H1 (cell line): ENCODE measurements at regions not wholly inside any gene's neighbourhood (a gene's known extent, or its start where the extent isn't known, plus 50 kb on each side); places are given as distances from the start of the nearest gene placed in this dataset.
A peak's percentile ranks its signal among the peaks of the same experiment; 100 is the strongest.

Experiments
- CTCF ChIA-PET: fragments of 300-600 bp; sonication (Branson Sonifier 250); formaldehyde crosslinking; loops from one replicate; lab custom pipeline; 2021; ENCODE audit not compliant: partially characterized antibody; lab: Charles Lee
- POLR2A ChIA-PET: fragments of 300-600 bp; sonication (Branson Sonifier 250); formaldehyde crosslinking; loops from one replicate; lab custom pipeline; 2021; ENCODE audit warnings: inconsistent platforms; ENCODE audit not compliant: partially characterized antibody; lab: Charles Lee
- DNase-seq, 2 experiments: peaks; one replicate each; pipeline versions ENCODE4 v3.0.0 to v3.0.0-alpha.2; 2010 to 2022; ENCODE audit warnings: low spot score in 2 of 2, low read depth in 1 of 2, mixed read lengths in 1 of 2
- FAIRE-seq: peaks from 2 replicates; lab custom pipeline; 2011; peaks lifted over from hg19 to GRCh38; lab: Jason Lieb, UNC
- H2AFZ ChIP-seq: 2 replicates; pipeline ENCODE4 v1.8.1; 2012; ENCODE audit warnings: low read length, inconsistent platforms
- H2AK5ac ChIP-seq: 2 replicates; pipeline ENCODE4 v1.6.1; 2013; ENCODE audit warnings: low read depth, low read length
- H2BK120ac ChIP-seq: replicated peaks from 2 replicates; pipeline ENCODE3; 2013; ENCODE audit warnings: low read depth, low read length, inconsistent platforms
- H2BK12ac ChIP-seq: 2 replicates; pipeline ENCODE4 v1.6.1; 2013; ENCODE audit warnings: low read depth, low read length
- H2BK15ac ChIP-seq: 2 replicates; pipeline ENCODE4 v1.6.1; 2013; ENCODE audit warnings: low read length
- H2BK20ac ChIP-seq: 2 replicates; pipeline ENCODE4 v1.6.1; 2013; ENCODE audit warnings: low read length
- H2BK5ac ChIP-seq: 2 replicates; pipeline ENCODE4 v1.6.1; 2013; ENCODE audit warnings: low read depth, low read length
- H3K14ac ChIP-seq: 2 replicates; pipeline ENCODE4 v1.6.1; 2013; ENCODE audit warnings: inconsistent platforms; ENCODE audit not compliant: insufficient read length
- H3K18ac ChIP-seq: 2 replicates; pipeline ENCODE4 v1.6.1; 2013; ENCODE audit warnings: low read length; ENCODE audit errors: extremely low read depth
- H3K23ac ChIP-seq: 2 replicates; pipeline ENCODE4 v1.6.1; 2013; ENCODE audit warnings: inconsistent platforms; ENCODE audit not compliant: insufficient read length
- H3K23me2 ChIP-seq: 2 replicates; pipeline ENCODE4 v1.6.1; 2013; ENCODE audit warnings: low read depth, low read length
- H3K27ac ChIP-seq: 2 replicates; pipeline ENCODE4 v1.6.1; 2011; ENCODE audit warnings: low read depth, low read length, inconsistent platforms
- H3K27me3 ChIP-seq, 4 experiments: replicated peaks in 1 of 4; 1 replicate in 1 of 4; 2 replicates in 3 of 4; pipeline versions ENCODE4 v1.6.1 to v1.8.1; 2011 to 2013; ENCODE audit warnings: low read length in 3 of 4, mild to moderate bottlenecking in 3 of 4, inconsistent platforms in 2 of 4, mixed read lengths in 2 of 4, moderate library complexity in 1 of 4; ENCODE audit not compliant: control insufficient read depth in 3 of 4, insufficient read depth in 3 of 4; ENCODE audit errors: extremely low read depth in 1 of 4
- H3K36me3 ChIP-seq, 4 experiments: 2 replicates each; pipeline versions ENCODE4 v1.6.1 to v1.8.1; 2011 to 2013; ENCODE audit warnings: mild to moderate bottlenecking in 4 of 4, low read length in 3 of 4, moderate library complexity in 2 of 4, control low read depth in 1 of 4, inconsistent platforms in 1 of 4; ENCODE audit not compliant: insufficient read depth in 4 of 4, control insufficient read depth in 2 of 4
- H3K4ac ChIP-seq: replicated peaks from 2 replicates; pipeline ENCODE3; 2013; ENCODE audit warnings: low read length, low read depth, mixed read lengths, inconsistent platforms; ENCODE audit not compliant: insufficient read length
- H3K4me1 ChIP-seq, 4 experiments: replicated peaks in 1 of 4; 1 replicate in 1 of 4; 2 replicates in 3 of 4; pipeline versions ENCODE4 v1.6.1 to v1.8.1; 2011 to 2013; ENCODE audit warnings: low read length in 3 of 4, inconsistent platforms in 2 of 4, mixed read lengths in 1 of 4; ENCODE audit not compliant: insufficient read depth in 4 of 4, control insufficient read depth in 3 of 4
- H3K4me2 ChIP-seq, 2 experiments: 2 replicates each; pipeline versions ENCODE4 v1.6.1 to v1.8.1; 2011 to 2013; ENCODE audit warnings: low read depth in 2 of 2, low read length in 2 of 2, control low read depth in 1 of 2, inconsistent platforms in 1 of 2, mild to moderate bottlenecking in 1 of 2; ENCODE audit not compliant: insufficient read depth in 1 of 2
- H3K4me3 ChIP-seq, 4 experiments: fragments of 200-600, 300-600 bp in 1 of 4; sonication (generic), shearing (Covaris generic), sonication (Bioruptor Twin) in 1 of 4; 2 replicates each; pipeline versions ENCODE4 v1.5.1 to v1.8.1; 2011 to 2016; ENCODE audit warnings: low read length in 4 of 4, low read depth in 3 of 4, control low read depth in 2 of 4, inconsistent platforms in 2 of 4, mild to moderate bottlenecking in 2 of 4, mixed read lengths in 1 of 4, moderate library complexity in 1 of 4; ENCODE audit not compliant: insufficient read depth in 2 of 4; ENCODE audit errors: extremely low read depth in 1 of 4
- H3K56ac ChIP-seq: replicated peaks from 2 replicates; pipeline ENCODE3; 2013; ENCODE audit warnings: low read depth, mild to moderate bottlenecking, mixed read lengths, low read length, inconsistent platforms; ENCODE audit not compliant: insufficient read length
- H3K79me1 ChIP-seq: 2 replicates; pipeline ENCODE4 v1.6.1; 2013; ENCODE audit warnings: low read depth, low read length, control low read depth
- H3K79me2 ChIP-seq, 2 experiments: 2 replicates each; pipeline versions ENCODE4 v1.6.1 to v1.8.1; 2012 to 2013; ENCODE audit warnings: low read length in 2 of 2, mild to moderate bottlenecking in 2 of 2, inconsistent platforms in 1 of 2; ENCODE audit not compliant: insufficient read depth in 2 of 2, control insufficient read depth in 1 of 2
- H3K9ac ChIP-seq, 4 experiments: replicated peaks in 1 of 4; 1 replicate in 1 of 4; 2 replicates in 3 of 4; pipeline versions ENCODE4 v1.6.1 to v1.8.1; 2011 to 2013; ENCODE audit warnings: low read depth in 3 of 4, low read length in 3 of 4, control low read depth in 2 of 4, mild to moderate bottlenecking in 2 of 4, moderate library complexity in 2 of 4, inconsistent platforms in 1 of 4; ENCODE audit errors: extremely low read depth in 1 of 4
- H3K9me3 ChIP-seq, 2 experiments: 2 replicates each; pipeline versions ENCODE4 v1.6.1 to v1.8.1; 2012 to 2013; ENCODE audit warnings: mild to moderate bottlenecking in 2 of 2, moderate library complexity in 2 of 2, control low read depth in 1 of 2, inconsistent platforms in 1 of 2, low read depth in 1 of 2, low read length in 1 of 2, mixed read lengths in 1 of 2; ENCODE audit not compliant: insufficient read depth in 2 of 2
- H4K20me1 ChIP-seq, 2 experiments: replicated peaks in 1 of 2; 2 replicates each; pipeline versions ENCODE3 to v1.8.1; 2011 to 2013; ENCODE audit warnings: inconsistent platforms in 2 of 2, low read length in 2 of 2, mild to moderate bottlenecking in 1 of 2; ENCODE audit not compliant: insufficient read depth in 2 of 2, control insufficient read depth in 1 of 2
- H4K5ac ChIP-seq: 2 replicates; pipeline ENCODE4 v1.6.1; 2013; ENCODE audit warnings: low read length, low read depth, mixed read lengths, inconsistent platforms; ENCODE audit not compliant: insufficient read length
- H4K8ac ChIP-seq: 2 replicates; pipeline ENCODE4 v1.8.0; 2013; ENCODE audit warnings: mild to moderate bottlenecking, moderate library complexity, low read length, inconsistent platforms; ENCODE audit not compliant: insufficient read depth; ENCODE audit errors: extremely low read depth
- H4K91ac ChIP-seq: replicated peaks from 2 replicates; pipeline ENCODE3; 2013; ENCODE audit warnings: low read length, mixed read lengths, inconsistent platforms; ENCODE audit not compliant: insufficient read length
- CTBP2 ChIP-seq: IDR thresholded peaks from 2 replicates; pipeline ENCODE4 v1.7.0; 2011; ENCODE audit warnings: borderline replicate concordance, mild to moderate bottlenecking, moderate library complexity, mixed read lengths, low read length; ENCODE audit not compliant: insufficient read depth, insufficient read length
- EZH2 ChIP-seq: fragments of 200-600 bp; sonication (generic); IDR thresholded peaks from 2 replicates; pipeline ENCODE4 v1.7.1; 2012; ENCODE audit warnings: low read depth, mild to moderate bottlenecking, moderate library complexity, low read length, inconsistent platforms; ENCODE audit not compliant: severe bottlenecking
- HDAC2 ChIP-seq, 2 experiments: fragments of 300-600 bp in 1 of 2; sonication (generic) in 1 of 2; IDR thresholded peaks; 2 replicates each; pipeline ENCODE4 v1.6.1; 2011 to 2012; ENCODE audit warnings: low read depth in 2 of 2, low read length in 2 of 2, mild to moderate bottlenecking in 2 of 2, moderate library complexity in 2 of 2, borderline replicate concordance in 1 of 2, inconsistent platforms in 1 of 2
- HDAC6 ChIP-seq: IDR thresholded peaks from one replicate; pipeline ENCODE4 v1.7.1; 2012; ENCODE audit warnings: low read depth, mild to moderate bottlenecking, inconsistent platforms, low read length, moderate library complexity
- MAFK ChIP-seq: IDR thresholded peaks from 2 replicates; pipeline ENCODE4 v1.6.1; 2012; ENCODE audit warnings: low read depth, mild to moderate bottlenecking, improper control_type of control experiment, low read length
- NANOG ChIP-seq: IDR thresholded peaks from 2 replicates; pipeline ENCODE4 v1.6.1; 2011; ENCODE audit warnings: low read length, low read depth, mild to moderate bottlenecking, inconsistent platforms; ENCODE audit not compliant: insufficient read depth, poor library complexity, severe bottlenecking
- RAD21 ChIP-seq, 2 experiments: IDR thresholded peaks in 1 of 2; conservative IDR thresholded peaks in 1 of 2; 2 replicates each; pipeline ENCODE4 v1.6.1; 2011; ENCODE audit warnings: low read depth in 2 of 2, low read length in 2 of 2, improper control_type of control experiment in 1 of 2, inconsistent platforms in 1 of 2, mild to moderate bottlenecking in 1 of 2, moderate library complexity in 1 of 2
- RNF2 ChIP-seq: fragments of 200-900, 300-1000 bp; sonication (generic); IDR thresholded peaks from 2 replicates; pipeline ENCODE4 v1.7.1; 2016; ENCODE audit warnings: borderline replicate concordance, low read depth, mild to moderate bottlenecking, antibody characterized with exemption, low read length; ENCODE audit not compliant: poor library complexity, severe bottlenecking; ENCODE audit errors: missing control alignments
- SP1 ChIP-seq: IDR thresholded peaks from 2 replicates; pipeline ENCODE4 v1.6.1; 2011; ENCODE audit warnings: low read depth, low read length
- SP2 ChIP-seq: IDR thresholded peaks from 2 replicates; pipeline ENCODE4 v1.6.1; 2012; ENCODE audit warnings: mild to moderate bottlenecking, low read length, inconsistent platforms
- TEAD4 ChIP-seq: IDR thresholded peaks from 2 replicates; pipeline ENCODE4 v1.6.1; 2012; ENCODE audit warnings: low read depth, low read length, inconsistent platforms, mixed read lengths
- WGBS, 2 experiments: shearing (Covaris generic) in 1 of 2; methylation state at CpG; one replicate each; pipeline versions ENCODE4 v1.1.6 to v1.1.7; 2013 to 2015; ENCODE audit warnings: low lambda C conversion rate in 2 of 2, mixed read lengths in 2 of 2, inconsistent platforms in 1 of 2, low coverage in 1 of 2, missing lambda C conversion rate in 1 of 2; ENCODE audit not compliant: insufficient replicate concordance in 2 of 2, insufficient coverage in 1 of 2, insufficient read length in 1 of 2; ENCODE audit errors: extremely low coverage in 1 of 2, missing lambda C conversion rate in 1 of 2; 5-methylcytosine and 5-hydroxymethylcytosine counted together
- TF ChIP-seq, protein P1 (sequence below): IDR thresholded peaks from 2 replicates; pipeline ENCODE4 v1.6.1; 2011; ENCODE audit warnings: low read depth, mild to moderate bottlenecking, low read length; ENCODE audit not compliant: insufficient read depth

DNA sequence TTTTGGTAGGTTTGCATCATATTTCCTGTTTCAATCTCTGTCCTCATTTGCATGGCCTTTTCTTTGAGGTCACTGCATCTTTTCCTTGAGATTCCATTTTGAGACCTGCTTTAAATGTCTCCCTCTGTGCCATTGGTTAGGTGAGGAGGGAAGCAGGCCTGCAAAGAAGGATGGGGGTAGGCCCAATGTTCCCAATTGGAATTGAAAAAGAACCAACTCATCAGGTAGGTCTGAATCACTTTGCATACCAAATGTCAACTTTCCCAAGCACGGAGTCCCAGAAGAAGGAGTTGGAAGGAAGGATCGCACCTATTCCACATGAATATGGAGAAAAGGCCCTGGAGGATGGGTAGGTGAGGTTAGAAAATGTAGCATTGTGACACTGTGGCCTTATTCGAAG lies 318.5 kb downstream of the BLID start:
- Histone ChIP-seq H4K91ac (no peak overlapping the region), H3K9me3 (peaks cover 8 to 12% of the 10 kb centered on the region in 2 experiments; a peak in 3 of 4 replicates), H2BK20ac (no peak overlapping the region), H3K9ac (no peak overlapping the region), H3K79me2 (no peaks in the 10 kb centered on the region), H3K23me2 (no peaks in the 10 kb centered on the region), H3K14ac (no peak overlapping the region), H2BK120ac (peak overlapping the region; percentile 26), H4K8ac (no peak overlapping the region), H3K4ac (no peak overlapping the region), H3K18ac (no peak overlapping the region), H4K20me1 (no peaks in the 10 kb centered on the region), H3K79me1 (no peaks in the 10 kb centered on the region), H3K27me3 (no peaks in the 10 kb centered on the region), H2AK5ac (no peak overlapping the region), H2BK12ac (no peak overlapping the region; the same call in 1 of the 2 replicates), H4K5ac (no peak overlapping the region), H2BK5ac (peak overlapping the region; percentile 3; the same call in 1 of the 2 replicates), H3K4me1 (peaks cover 6 to 21% (median 11%) of the 10 kb centered on the region in 4 experiments; a peak in 6 of 7 replicates), H3K27ac (no peak overlapping the region), H3K23ac (no peak overlapping the region), H3K36me3 (peaks cover 0 to 4% (median 0%) of the 10 kb centered on the region in 4 experiments; a peak in 2 of 8 replicates), H2AFZ (no peak overlapping the region), H3K4me2 (no peak overlapping the region), H2BK15ac (no peak overlapping the region; the same call in 1 of the 2 replicates), H3K4me3 (no peak overlapping the region), H3K56ac (no peak overlapping the region)
- no peak for FAIRE-seq
- DNase-seq: no peak
- WGBS, 2 experiments: 88% methylated on average over 3 of the region's 3 CpGs; no CpG with 5 or more reads in 1 of the 2 experiments
- ChIA-PET POLR2A (no interaction called here), CTCF (interaction anchor here (0.6 kb wide), 1 partner anchor 1155 kb away, joined by 3 read pairs; no protein-coding TSS in a partner anchor)
- TF ChIP-seq EZH2 (no peak), RNF2 (no peak), MAFK (no peak), TEAD4 (no peak), SP2 (no peak), HDAC6 (no peak), HDAC2 (IDR thresholded peaks at IDR 0.05; ENCODE audit: borderline replicate concordance in 1 of 2, low read depth in 2 of 2, low read length in 2 of 2) (no peak), RAD21 (IDR thresholded peaks at IDR 0.05 in 1 of 2, conservative IDR thresholded peaks at IDR 0.05 in 1 of 2; ENCODE audit: low read depth in 2 of 2, low read length in 2 of 2) (no peak), NANOG (no peak), SP1 (no peak), CTBP2 (no peak)
- TF ChIP-seq, protein P1, sequence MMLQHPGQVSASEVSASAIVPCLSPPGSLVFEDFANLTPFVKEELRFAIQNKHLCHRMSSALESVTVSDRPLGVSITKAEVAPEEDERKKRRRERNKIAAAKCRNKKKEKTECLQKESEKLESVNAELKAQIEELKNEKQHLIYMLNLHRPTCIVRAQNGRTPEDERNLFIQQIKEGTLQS: no peak
